ENCODE measurements at regions not wholly inside any gene's neighbourhood (a gene's known extent, or its start where the extent isn't known, plus 50 kb on each side); places are given as distances from the start of the nearest gene placed in this dataset.

DNA sequence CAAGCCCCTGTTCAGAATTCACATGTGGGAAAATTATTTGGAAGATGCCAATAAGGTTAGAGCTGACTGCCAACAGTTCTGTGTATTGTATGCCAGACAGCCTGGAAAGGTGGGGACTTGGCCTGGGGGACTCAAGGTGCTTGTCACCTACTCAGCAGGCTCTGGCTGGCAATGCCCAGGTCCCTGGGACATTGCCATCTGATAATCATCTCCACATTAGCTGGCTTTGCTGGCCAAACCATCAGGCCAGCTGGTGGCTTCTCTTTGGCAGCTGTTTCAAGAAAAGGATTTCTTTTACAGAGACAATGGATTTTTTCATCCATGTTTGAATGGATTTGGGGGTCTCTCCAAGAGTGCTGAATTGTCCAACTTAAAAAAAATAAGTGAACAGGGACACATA lies 165.2 kb downstream of the BRMS1L start:
- no peak for ATAC-seq (ENCODE audit: insufficient read depth, low read depth)
- no peak for DNase-seq
- Histone ChIP-seq H3K9ac (ENCODE audit: low read depth, low read length) (no peak overlapping the region), H3K9me3 (ENCODE audit: insufficient read depth, low read length, severe bottlenecking) (no peaks in the 10 kb centered on the region), H2AFZ (ENCODE audit: low read depth, low read length) (no peak overlapping the region), H3K4me2 (ENCODE audit: insufficient read depth, low read length) (no peak overlapping the region), H3K27me3 (ENCODE audit: insufficient read depth, low read length, poor library complexity) (no peaks in the 10 kb centered on the region), H3K27ac (ENCODE audit: low read length) (no peak overlapping the region), H3K79me2 (ENCODE audit: insufficient read depth, low read length) (no peaks in the 10 kb centered on the region), H3K4me1 (ENCODE audit: insufficient read depth, low read length) (peaks cover 6% of the 10 kb centered on the region; the same call in 1 of the 2 replicates), H3K36me3 (ENCODE audit: insufficient read depth, low read length) (no peaks in the 10 kb centered on the region), H4K20me1 (ENCODE audit: insufficient read depth, low read length) (no peaks in the 10 kb centered on the region), H3K4me3 (ENCODE audit: low read depth in 1 of 2, low read length in 2 of 2) (no peak overlapping the region)
- no peak for TF ChIP-seq EZH2 (IDR thresholded peaks at IDR 0.05; ENCODE audit: borderline replicate concordance, low read depth, low read length, severe bottlenecking)
- TF ChIP-seq, protein P1, sequence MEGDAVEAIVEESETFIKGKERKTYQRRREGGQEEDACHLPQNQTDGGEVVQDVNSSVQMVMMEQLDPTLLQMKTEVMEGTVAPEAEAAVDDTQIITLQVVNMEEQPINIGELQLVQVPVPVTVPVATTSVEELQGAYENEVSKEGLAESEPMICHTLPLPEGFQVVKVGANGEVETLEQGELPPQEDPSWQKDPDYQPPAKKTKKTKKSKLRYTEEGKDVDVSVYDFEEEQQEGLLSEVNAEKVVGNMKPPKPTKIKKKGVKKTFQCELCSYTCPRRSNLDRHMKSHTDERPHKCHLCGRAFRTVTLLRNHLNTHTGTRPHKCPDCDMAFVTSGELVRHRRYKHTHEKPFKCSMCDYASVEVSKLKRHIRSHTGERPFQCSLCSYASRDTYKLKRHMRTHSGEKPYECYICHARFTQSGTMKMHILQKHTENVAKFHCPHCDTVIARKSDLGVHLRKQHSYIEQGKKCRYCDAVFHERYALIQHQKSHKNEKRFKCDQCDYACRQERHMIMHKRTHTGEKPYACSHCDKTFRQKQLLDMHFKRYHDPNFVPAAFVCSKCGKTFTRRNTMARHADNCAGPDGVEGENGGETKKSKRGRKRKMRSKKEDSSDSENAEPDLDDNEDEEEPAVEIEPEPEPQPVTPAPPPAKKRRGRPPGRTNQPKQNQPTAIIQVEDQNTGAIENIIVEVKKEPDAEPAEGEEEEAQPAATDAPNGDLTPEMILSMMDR (IDR thresholded peaks at IDR 0.05; ENCODE audit: borderline replicate concordance, extremely low read depth, low read length, poor library complexity, severe bottlenecking) = no peak

DNA sequence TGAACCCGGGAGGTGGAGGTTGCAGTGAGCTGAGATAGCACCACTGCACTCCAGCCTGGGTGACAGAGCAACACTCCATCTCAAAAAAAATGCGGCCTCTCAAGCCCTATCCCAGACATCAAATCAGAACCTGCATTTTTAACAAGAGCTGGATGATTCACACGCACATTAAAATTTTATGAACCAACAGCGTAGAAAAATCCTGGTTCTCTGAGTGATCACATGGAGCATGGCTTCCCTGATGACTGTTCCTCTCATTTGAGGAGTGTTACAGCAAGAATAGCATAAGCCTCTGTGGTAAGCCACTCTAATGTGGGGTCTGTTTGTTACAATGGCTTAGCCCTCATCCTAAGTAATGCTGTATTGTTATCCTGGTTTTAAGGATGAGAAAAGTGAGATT lies 163.6 kb downstream of the BRMS1L start:
- TF ChIP-seq, protein P1 (IDR thresholded peaks at IDR 0.05; ENCODE audit: borderline replicate concordance, extremely low read depth, low read length, poor library complexity, severe bottlenecking) = no peak
- TF ChIP-seq EZH2 (IDR thresholded peaks at IDR 0.05; ENCODE audit: borderline replicate concordance, low read depth, low read length, severe bottlenecking) = no peak
- ATAC-seq (ENCODE audit: insufficient read depth, low read depth) (no peak), DNase-seq (no peak)
- Histone ChIP-seq H3K4me1 (ENCODE audit: insufficient read depth, low read length) (peaks cover 17% of the 10 kb centered on the region), H3K4me3 (ENCODE audit: low read depth in 1 of 2, low read length in 2 of 2) (no peak overlapping the region), H4K20me1 (ENCODE audit: insufficient read depth, low read length) (no peaks in the 10 kb centered on the region), H3K36me3 (ENCODE audit: insufficient read depth, low read length) (no peaks in the 10 kb centered on the region), H2AFZ (ENCODE audit: low read depth, low read length) (no peak overlapping the region), H3K9ac (ENCODE audit: low read depth, low read length) (no peak overlapping the region), H3K9me3 (ENCODE audit: insufficient read depth, low read length, severe bottlenecking) (no peaks in the 10 kb centered on the region), H3K27ac (ENCODE audit: low read length) (no peak overlapping the region), H3K4me2 (ENCODE audit: insufficient read depth, low read length) (no peak overlapping the region), H3K27me3 (ENCODE audit: insufficient read depth, low read length, poor library complexity) (no peaks in the 10 kb centered on the region), H3K79me2 (ENCODE audit: insufficient read depth, low read length) (no peaks in the 10 kb centered on the region)

DNA sequence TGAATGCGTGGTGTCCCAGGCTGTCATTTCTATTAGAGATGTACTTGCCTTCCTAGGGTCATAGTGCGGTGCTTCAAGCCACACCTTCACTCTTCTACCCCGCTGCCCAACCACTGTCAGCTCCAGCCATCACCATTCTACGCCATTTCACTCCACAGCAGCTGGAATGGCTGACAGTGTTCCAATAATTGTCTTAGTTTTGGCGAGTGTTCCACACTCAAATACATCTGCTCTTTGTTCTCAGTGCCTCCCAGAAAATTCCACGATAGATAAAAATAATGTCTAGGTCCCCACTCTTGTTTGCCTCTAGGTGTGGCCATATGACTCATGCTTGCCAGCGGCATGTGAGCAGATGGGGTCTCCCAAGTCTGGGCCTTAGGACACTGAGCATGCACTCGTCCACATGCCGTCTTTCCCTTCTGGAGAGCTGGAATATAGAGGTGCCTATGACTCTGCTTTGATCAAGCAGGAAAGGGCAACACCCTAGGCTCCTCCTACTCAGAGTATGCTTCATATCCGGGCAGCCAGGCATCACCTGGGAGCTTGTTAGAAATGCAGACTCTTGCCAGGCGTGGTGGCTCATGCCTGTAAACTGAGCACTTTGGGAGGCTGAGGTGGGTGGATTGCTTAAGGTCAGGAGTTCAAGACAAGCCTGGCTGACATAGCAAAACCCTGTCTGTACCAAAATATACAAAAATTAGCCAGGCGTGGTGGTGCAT lies 163.0 kb downstream of the BRMS1L start:
- peaks cover 17% of the 10 kb centered on the region for H3K4me1 ChIP-seq (ENCODE audit: insufficient read depth, low read length)
- H3K27me3 ChIP-seq (ENCODE audit: insufficient read depth, low read length, poor library complexity) = no peaks in the 10 kb centered on the region
- ATAC-seq (ENCODE audit: insufficient read depth, low read depth) (no peak), DNase-seq (no peak)
- H3K9ac ChIP-seq (ENCODE audit: low read depth, low read length) = no peak overlapping the region
- H3K79me2 ChIP-seq (ENCODE audit: insufficient read depth, low read length) = no peaks in the 10 kb centered on the region
- H3K4me2 ChIP-seq (ENCODE audit: insufficient read depth, low read length) = no peak overlapping the region
- H3K9me3 ChIP-seq (ENCODE audit: insufficient read depth, low read length, severe bottlenecking) = no peaks in the 10 kb centered on the region
- H4K20me1 ChIP-seq (ENCODE audit: insufficient read depth, low read length) = no peaks in the 10 kb centered on the region
- TF ChIP-seq EZH2 (IDR thresholded peaks at IDR 0.05; ENCODE audit: borderline replicate concordance, low read depth, low read length, severe bottlenecking) = no peak
- TF ChIP-seq, protein P1 (IDR thresholded peaks at IDR 0.05; ENCODE audit: borderline replicate concordance, extremely low read depth, low read length, poor library complexity, severe bottlenecking) = no peak
- H2AFZ ChIP-seq (ENCODE audit: low read depth, low read length) = no peak overlapping the region
- H3K4me3 ChIP-seq (ENCODE audit: low read depth in 1 of 2, low read length in 2 of 2) = no peak overlapping the region
- no peaks in the 10 kb centered on the region for H3K36me3 ChIP-seq (ENCODE audit: insufficient read depth, low read length)
- H3K27ac ChIP-seq (ENCODE audit: low read length) = no peak overlapping the region
